ENCODE measurements at regions not wholly inside any gene's neighbourhood (a gene's known extent, or its start where the extent isn't known, plus 50 kb on each side); places are given as distances from the start of the nearest gene placed in this dataset.
"Not testable (repeated sequence)": the region's sequence is repeated elsewhere in the genome, so short reads cannot be mapped to it uniquely, and the experiment has no call there.

- DNase-seq: no peak
These were observed 506.2 kb upstream of the IL12A start for GRCh38 chr3:159482241-159482993.

GRCh38 chr3:159482994-159483367 is 505.7 kb upstream of the IL12A start:
- DNase-seq: no peak

GRCh38 chr3:159486580-159486979 is 502.1 kb upstream of the IL12A start:
- no peak for DNase-seq

GRCh38 chr3:159487304-159487703 is 501.3 kb upstream of the IL12A start:
- DNase-seq: no peak

- no peak for DNase-seq
These were observed 500.0 kb upstream of the IL12A start for GRCh38 chr3:159488602-159489001.

- DNase-seq: no peak
These were observed 491.3 kb upstream of the IL12A start for GRCh38 chr3:159497361-159497760.

GRCh38 chr3:159499031-159499793 is 489.4 kb upstream of the IL12A start:
- DNase-seq: no peak

GRCh38 chr3:159501029-159501428 is 487.6 kb upstream of the IL12A start:
- DNase-seq: no peak

GRCh38 chr3:159502986-159503385 is 485.6 kb upstream of the IL12A start:
- DNase-seq: no peak

- not testable (repeated sequence) for DNase-seq
These were observed 477.6 kb upstream of the IL12A start for GRCh38 chr3:159510988-159511387.

GRCh38 chr3:159513444-159513843 is 475.2 kb upstream of the IL12A start:
- DNase-seq: no peak

- DNase-seq: no peak
These were observed 474.7 kb upstream of the IL12A start for GRCh38 chr3:159513867-159514380.

GRCh38 chr3:159517105-159517504 is 471.5 kb upstream of the IL12A start:
- DNase-seq: no peak

GRCh38 chr3:159520638-159521037 is 468.0 kb upstream of the IL12A start:
- DNase-seq: no peak

- no peak for DNase-seq
These were observed 466.4 kb upstream of the IL12A start for GRCh38 chr3:159522276-159522675.

GRCh38 chr3:159528251-159528895 is 460.3 kb upstream of the IL12A start:
- no peak for DNase-seq

- no peak for DNase-seq
These were observed 456.1 kb upstream of the IL12A start for GRCh38 chr3:159532577-159532976.

GRCh38 chr3:159534496-159534895 is 454.1 kb upstream of the IL12A start:
- DNase-seq: no peak

GRCh38 chr3:159536876-159537275 is 451.8 kb upstream of the IL12A start:
- no peak for DNase-seq

- DNase-seq: no peak
These were observed 450.1 kb upstream of the IL12A start for GRCh38 chr3:159538507-159538906.

- DNase-seq: no peak
These were observed 447.6 kb upstream of the IL12A start for GRCh38 chr3:159540882-159541495.

GRCh38 chr3:159548675-159549335 is 439.8 kb upstream of the IL12A start:
- no peak for DNase-seq

- DNase-seq: no peak
These were observed 433.4 kb upstream of the IL12A start for GRCh38 chr3:159555205-159555604.
